NCI-H1105 (cell line): ENCODE measurements at regions not wholly inside any gene's neighbourhood (a gene's known extent, or its start where the extent isn't known, plus 50 kb on each side); places are given as distances from the start of the nearest gene placed in this dataset.
"Not testable (repeated sequence)": the region's sequence is repeated elsewhere in the genome, so short reads cannot be mapped to it uniquely, and the experiment has no call there.

Experiments used
- DNase-seq: peaks from one replicate; lab custom pipeline; 2025; lab: John Stamatoyannopoulos, UW

- DNase-seq: no peak
Observed at GRCh38 chr5:153939101-153939500, 99.6 kb downstream of the FAM114A2 start.

GRCh38 chr5:153938191-153938842 is 100.4 kb downstream of the FAM114A2 start:
- DNase-seq: no peak

GRCh38 chr5:153937661-153938060 is 101.0 kb downstream of the FAM114A2 start:
- DNase-seq: no peak

GRCh38 chr5:153935151-153935550 is 103.6 kb downstream of the FAM114A2 start:
- not testable (repeated sequence) for DNase-seq

GRCh38 chr5:153926201-153926600 is 112.5 kb downstream of the FAM114A2 start:
- no peak for DNase-seq

GRCh38 chr5:153919161-153919560 is 119.5 kb downstream of the FAM114A2 start:
- DNase-seq: no peak

DNA sequence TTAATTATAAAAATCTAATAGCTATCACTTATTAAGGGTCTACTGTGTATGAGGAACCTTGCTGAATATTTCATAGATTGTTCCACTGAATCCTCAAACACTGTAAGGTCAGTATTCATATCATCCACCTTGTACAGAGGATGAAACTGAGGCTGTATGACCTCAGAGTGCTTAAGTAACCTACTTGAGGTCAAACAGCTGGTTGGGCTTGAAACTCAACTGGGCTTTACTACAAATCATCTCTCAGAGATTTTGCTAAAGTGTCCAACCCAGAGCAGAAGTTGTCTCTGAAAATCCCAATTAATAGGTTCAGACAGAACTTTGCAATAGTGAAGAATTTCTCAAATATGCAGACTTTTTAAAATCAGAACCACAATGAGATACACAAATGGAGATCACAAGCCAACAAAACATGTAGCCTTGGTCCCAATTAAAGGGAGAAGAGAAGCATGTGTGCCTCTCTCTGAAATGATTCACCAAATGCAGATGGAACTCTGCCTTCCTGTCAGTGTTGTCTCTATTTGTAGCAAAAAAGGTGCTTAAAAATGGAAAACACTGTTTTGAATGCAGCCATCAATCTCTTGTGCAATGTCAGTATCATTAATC is 131.4 kb downstream of the FAM114A2 start:
- no peak for DNase-seq

DNA sequence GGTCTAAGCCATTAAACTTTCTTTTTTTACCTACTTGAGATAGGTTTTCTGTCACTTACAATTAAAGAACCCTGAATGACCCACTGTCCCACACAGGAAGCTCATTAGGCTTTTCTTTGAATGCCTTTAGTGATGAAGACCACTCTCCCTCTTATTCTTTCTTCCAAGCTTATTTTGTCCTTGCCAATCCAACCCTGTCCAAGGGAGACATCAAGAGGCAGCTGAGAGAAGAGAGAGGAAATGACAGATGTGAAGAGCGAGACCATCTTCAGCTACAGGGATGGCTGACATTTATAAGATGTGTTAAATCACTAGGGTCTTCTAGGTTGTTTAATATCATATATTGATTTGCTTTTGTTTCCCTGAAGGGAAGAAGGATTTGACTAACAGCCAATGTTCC is 133.5 kb downstream of the FAM114A2 start:
- DNase-seq: no peak

GRCh38 chr5:153903321-153903720 is 135.4 kb downstream of the FAM114A2 start:
- no peak for DNase-seq

- no peak for DNase-seq
Observed at GRCh38 chr5:153902016-153902415, 136.7 kb downstream of the FAM114A2 start.

DNA sequence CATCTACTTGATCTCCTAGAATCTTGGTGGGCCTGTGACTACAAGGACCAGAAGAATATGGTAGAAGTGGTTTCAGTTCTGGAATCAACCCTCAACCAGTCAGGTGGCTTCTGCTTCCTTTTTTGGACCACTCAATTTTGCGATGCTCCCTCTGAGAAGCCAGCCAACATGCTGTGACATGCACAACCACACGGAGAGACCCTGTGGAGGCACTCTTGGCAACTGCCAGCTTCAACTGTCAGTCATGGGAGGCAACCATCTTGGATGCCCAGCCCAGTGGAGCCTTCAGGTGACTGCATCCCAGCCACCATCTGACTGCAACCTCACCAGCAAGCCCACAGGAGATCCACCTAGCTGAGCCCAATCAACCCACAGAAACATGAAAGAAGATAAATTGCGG is 137.3 kb downstream of the FAM114A2 start:
- DNase-seq: no peak

- DNase-seq: no peak
Observed at GRCh38 chr5:153900703-153901395, 137.9 kb downstream of the FAM114A2 start.

DNA sequence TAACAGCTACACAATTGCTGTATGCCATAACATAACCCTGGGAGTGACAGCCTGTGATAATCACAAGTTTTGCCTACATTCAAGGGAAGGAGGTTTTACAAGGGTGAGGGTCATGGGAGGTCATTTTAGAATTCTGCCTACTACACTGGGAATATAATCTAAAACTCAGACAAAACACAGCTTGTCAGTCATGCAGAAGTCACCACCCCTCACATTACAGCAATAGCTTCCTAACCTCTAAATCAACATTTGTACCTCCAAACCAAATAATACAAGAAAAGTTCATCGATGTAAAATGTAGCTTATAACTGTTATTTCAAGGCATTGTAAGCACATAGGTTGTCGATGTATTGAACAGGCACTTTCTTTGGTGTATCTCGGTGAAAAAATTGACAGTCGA is 139.0 kb downstream of the FAM114A2 start:
- DNase-seq: no peak

DNA sequence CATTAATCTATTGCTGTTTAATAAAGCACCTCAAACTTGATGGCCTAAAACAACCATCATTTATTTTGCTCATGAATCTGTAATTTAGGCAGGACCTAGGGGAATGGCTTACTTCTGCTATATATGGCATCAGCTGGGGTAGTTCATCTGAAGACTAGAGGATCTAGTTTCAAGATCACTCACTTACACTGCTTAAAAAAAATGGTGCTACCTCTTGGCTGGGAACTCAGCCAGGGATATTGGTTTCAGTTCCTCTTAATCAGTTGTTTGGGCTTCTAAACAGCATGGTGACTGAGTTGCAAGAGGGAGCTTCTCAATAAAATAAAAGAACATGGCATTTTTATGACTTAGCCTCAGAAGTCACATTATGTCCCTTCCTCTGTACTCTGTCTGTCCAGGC is 142.0 kb downstream of the FAM114A2 start:
- DNase-seq: peak; percentile 50

DNA sequence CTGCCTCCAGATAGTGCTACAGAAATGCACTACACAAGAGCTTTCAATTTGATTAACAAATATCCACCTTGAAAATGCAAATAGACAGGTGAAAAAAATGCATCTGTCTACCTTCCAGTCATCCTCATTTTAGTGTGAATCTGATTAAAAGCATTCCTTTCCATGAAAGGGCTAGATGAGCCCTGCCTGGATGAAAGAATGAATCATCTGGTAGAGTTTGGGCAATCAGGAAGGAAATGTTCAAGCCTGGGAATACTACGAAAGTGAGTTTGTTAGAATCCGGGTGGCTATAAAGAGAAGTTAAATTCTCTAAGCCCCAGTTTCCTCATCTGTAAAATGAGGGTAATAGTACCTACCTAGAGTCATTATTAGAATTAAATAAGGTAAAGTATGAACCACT is 142.6 kb downstream of the FAM114A2 start:
- DNase-seq: no peak

DNA sequence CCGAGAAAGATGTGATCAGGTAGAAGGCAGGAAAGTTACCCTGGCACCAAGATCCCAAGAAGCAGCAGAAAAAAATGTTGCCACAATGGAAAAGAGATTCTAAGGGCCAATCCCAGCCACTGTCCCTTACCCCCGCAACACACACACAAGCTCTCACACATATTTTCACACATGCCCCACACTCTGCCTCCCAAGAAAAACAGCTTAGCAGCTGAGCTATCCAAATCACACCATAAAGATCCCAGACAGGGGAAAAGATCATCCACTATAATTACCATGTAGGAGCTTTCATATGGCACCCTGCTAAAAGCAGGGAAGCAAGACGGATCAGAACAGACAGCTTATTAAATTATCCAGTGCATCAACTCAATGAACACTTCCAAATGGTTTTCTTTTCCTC is 143.4 kb downstream of the FAM114A2 start:
- DNase-seq: no peak

- no peak for DNase-seq
Observed at GRCh38 chr5:153893817-153894216, 144.9 kb downstream of the FAM114A2 start.

GRCh38 chr5:153891394-153891793 is 147.3 kb downstream of the FAM114A2 start:
- DNase-seq: no peak

GRCh38 chr5:153888781-153889180 is 149.9 kb downstream of the FAM114A2 start:
- no peak for DNase-seq

GRCh38 chr5:153885141-153885540 is 153.6 kb downstream of the FAM114A2 start:
- no peak for DNase-seq

DNA sequence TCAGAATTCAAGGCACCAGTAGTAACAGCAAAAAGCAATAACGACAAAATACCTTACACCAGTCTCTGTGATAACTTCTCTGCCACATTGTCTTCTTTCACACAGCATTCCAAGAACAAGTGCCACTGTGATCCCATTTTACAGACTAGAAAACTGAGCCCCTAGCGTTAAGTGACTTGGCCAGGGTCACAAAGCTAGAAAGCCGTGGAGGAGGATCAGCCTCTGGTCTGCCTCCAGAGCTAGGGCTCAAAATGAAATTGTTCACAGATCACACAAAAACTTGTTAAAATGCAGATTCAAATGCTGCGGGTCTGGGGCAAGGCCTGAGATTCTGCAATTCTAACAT is 154.1 kb downstream of the FAM114A2 start:
- no peak for DNase-seq

GRCh38 chr5:153883854-153884611 is 154.7 kb downstream of the FAM114A2 start:
- DNase-seq: no peak

GRCh38 chr5:153881687-153882086 is 157.0 kb downstream of the FAM114A2 start:
- DNase-seq: no peak
